ENCODE measurements at regions not wholly inside any gene's neighbourhood (a gene's known extent, or its start where the extent isn't known, plus 50 kb on each side); places are given as distances from the start of the nearest gene placed in this dataset.

DNA sequence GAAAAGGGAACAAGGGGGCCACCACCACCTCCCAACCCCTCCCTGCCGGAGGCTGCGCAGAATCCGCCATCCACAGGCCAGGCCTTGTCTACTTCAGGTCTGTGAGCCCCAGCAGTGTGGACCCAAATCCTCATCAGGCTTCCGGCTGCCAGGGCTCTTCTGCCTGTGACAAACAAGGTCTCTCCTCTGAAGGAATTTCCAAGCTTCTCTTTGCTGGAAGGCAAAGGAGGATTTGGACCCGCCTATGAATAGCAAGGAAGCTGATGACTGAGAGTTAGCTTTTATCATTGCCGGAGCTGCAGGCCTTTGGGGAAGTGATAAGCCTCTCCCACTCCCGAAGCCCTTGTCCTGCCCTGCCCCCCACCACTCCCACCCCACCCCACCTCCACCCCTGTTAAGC lies 93.7 kb upstream of the SH3BP4 start:
- H3K23ac ChIP-seq (ENCODE audit: insufficient read length): no peak overlapping the region
- H3K27ac ChIP-seq (ENCODE audit: low read depth, low read length): no peak overlapping the region
- FAIRE-seq: no peak
- no peak for DNase-seq (ENCODE audit: low read depth in 1 of 2, low spot score in 2 of 2)
- peaks cover 0 to 3% (median 0%) of the 10 kb centered on the region in 4 experiments; a peak in 3 of 7 replicates for H3K4me1 ChIP-seq (replicated peaks in 1 of 4; ENCODE audit: control insufficient read depth in 3 of 4, insufficient read depth in 4 of 4, low read length in 3 of 4)
- no peak overlapping the region for H2BK15ac ChIP-seq (ENCODE audit: low read length)
- no peak overlapping the region for H4K8ac ChIP-seq (ENCODE audit: extremely low read depth, insufficient read depth, low read length)
- no peak overlapping the region for H2AFZ ChIP-seq (ENCODE audit: low read length)
- no peak overlapping the region for H2BK20ac ChIP-seq (ENCODE audit: low read length)
- no peak overlapping the region for H3K4me2 ChIP-seq (ENCODE audit: insufficient read depth in 1 of 2, low read depth in 2 of 2, low read length in 2 of 2)
- H4K91ac ChIP-seq (replicated peaks; ENCODE audit: insufficient read length, low read length): no peak overlapping the region
- H3K56ac ChIP-seq (replicated peaks; ENCODE audit: insufficient read length, low read depth, low read length): no peak overlapping the region
- H3K4me3 ChIP-seq (ENCODE audit: extremely low read depth in 1 of 4, insufficient read depth in 2 of 4, low read depth in 3 of 4, low read length in 4 of 4): no peak overlapping the region
- no peak overlapping the region for H3K14ac ChIP-seq (ENCODE audit: insufficient read length)
- no peak overlapping the region for H3K4ac ChIP-seq (replicated peaks; ENCODE audit: insufficient read length, low read depth, low read length)
- H4K20me1 ChIP-seq (replicated peaks in 1 of 2; ENCODE audit: control insufficient read depth in 1 of 2, insufficient read depth in 2 of 2, low read length in 2 of 2): no peaks in the 10 kb centered on the region
- H2BK120ac ChIP-seq (replicated peaks; ENCODE audit: low read depth, low read length): no peak overlapping the region
- no peaks in the 10 kb centered on the region for H3K36me3 ChIP-seq (ENCODE audit: control insufficient read depth in 2 of 4, insufficient read depth in 4 of 4, low read length in 3 of 4)
- no peak overlapping the region for H3K18ac ChIP-seq (ENCODE audit: extremely low read depth, low read length)
- TF ChIP-seq NRF1 (IDR thresholded peaks at IDR 0.05; ENCODE audit: low read depth, low read length) (no peak), JUN (IDR thresholded peaks at IDR 0.05; ENCODE audit: low read depth, low read length) (no peak), SRF (IDR thresholded peaks at IDR 0.05; ENCODE audit: low read depth, low read length) (no peak), CTBP2 (IDR thresholded peaks at IDR 0.05; ENCODE audit: borderline replicate concordance, insufficient read depth, insufficient read length, low read length) (no peak)
- no peak overlapping the region for H2BK5ac ChIP-seq (ENCODE audit: low read depth, low read length)
- WGBS, 2 experiments (ENCODE audit: extremely low coverage in 1 of 2, insufficient coverage in 1 of 2, insufficient read length in 1 of 2, insufficient replicate concordance in 2 of 2, low coverage in 1 of 2, low lambda C conversion rate in 2 of 2, missing lambda C conversion rate in 1 of 2): 90% methylated on average over 7 of the region's 7 CpGs; no CpG with 5 or more reads in 1 of the 2 experiments
- no peaks in the 10 kb centered on the region for H3K27me3 ChIP-seq (replicated peaks in 1 of 4; ENCODE audit: control insufficient read depth in 3 of 4, extremely low read depth in 1 of 4, insufficient read depth in 3 of 4, low read length in 3 of 4)
- peaks cover 0 to 3% of the 10 kb centered on the region in 2 experiments; a peak in 1 of 4 replicates for H3K9me3 ChIP-seq (ENCODE audit: insufficient read depth in 2 of 2, low read depth in 1 of 2, low read length in 1 of 2)
- H3K79me2 ChIP-seq (ENCODE audit: control insufficient read depth in 1 of 2, insufficient read depth in 2 of 2, low read length in 2 of 2): no peaks in the 10 kb centered on the region
- H2BK12ac ChIP-seq (ENCODE audit: low read depth, low read length): no peak overlapping the region
- H3K23me2 ChIP-seq (ENCODE audit: low read depth, low read length): no peaks in the 10 kb centered on the region
- no peaks in the 10 kb centered on the region for H3K79me1 ChIP-seq (ENCODE audit: low read depth, low read length)
- CTCF ChIA-PET (ENCODE audit: partially characterized antibody): interaction anchor here (0.7 to 1.7 kb wide), 6 partner anchors 10 to 201 kb away, joined by 3 to 4 read pairs (median 3); no protein-coding TSS in a partner anchor
- H3K9ac ChIP-seq (replicated peaks in 1 of 4; ENCODE audit: extremely low read depth in 1 of 4, low read depth in 3 of 4, low read length in 3 of 4): no peak overlapping the region
- peak overlapping the region; percentile 13 for H4K5ac ChIP-seq (ENCODE audit: insufficient read length, low read depth, low read length)
- H2AK5ac ChIP-seq (ENCODE audit: low read depth, low read length): no peak overlapping the region
- POLR2A ChIA-PET (ENCODE audit: partially characterized antibody): interaction anchor here (1.2 kb wide), 1 partner anchor 12 kb away, joined by 3 read pairs; no protein-coding TSS in a partner anchor
